ENCODE measurements at regions not wholly inside any gene's neighbourhood (a gene's known extent, or its start where the extent isn't known, plus 50 kb on each side); places are given as distances from the start of the nearest gene placed in this dataset.

DNA sequence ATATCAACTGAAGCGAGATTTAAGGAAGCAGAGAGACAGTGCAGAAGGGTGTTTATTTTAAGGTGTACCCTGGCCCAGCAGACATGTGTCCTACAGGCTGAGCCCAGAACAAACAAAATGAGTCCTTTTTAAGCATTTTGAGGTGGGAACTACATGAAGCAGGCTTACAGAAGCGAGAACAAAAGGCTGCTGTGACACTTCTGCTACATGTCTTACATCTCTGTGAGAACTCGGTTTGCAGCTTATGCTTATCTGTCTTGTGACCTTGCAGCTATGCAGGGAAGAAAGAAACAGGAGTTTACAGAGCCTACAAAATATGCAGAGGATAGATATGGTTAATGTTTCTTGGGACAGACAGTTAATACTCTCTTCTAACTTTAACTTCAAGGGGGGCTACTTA lies 295.9 kb downstream of the CEMIP2 start:
- H3F3A ChIP-seq (ENCODE audit: low read length, unreplicated experiment): no peaks in the 10 kb centered on the region

DNA sequence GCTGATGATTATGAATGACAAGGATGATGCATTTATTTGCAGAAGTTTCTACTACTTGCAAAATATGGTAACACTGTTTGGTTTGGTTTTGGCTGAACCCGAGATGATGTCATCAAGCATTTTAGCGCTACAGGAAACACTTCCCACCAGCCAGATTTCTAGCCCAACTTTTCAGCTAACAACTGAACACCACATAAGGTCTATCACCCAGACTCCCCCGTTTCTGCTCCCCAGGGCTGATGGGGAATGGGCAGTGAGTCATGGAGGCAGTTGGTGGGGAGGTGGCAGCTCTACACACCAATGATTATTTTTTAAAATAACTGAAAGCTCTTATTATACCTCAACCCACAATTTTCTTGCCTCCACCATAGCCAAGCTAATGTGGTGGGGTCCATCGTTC lies 302.9 kb downstream of the CEMIP2 start:
- no peaks in the 10 kb centered on the region for H4K20me1 ChIP-seq (ENCODE audit: low read length)
- ATAC-seq (no peak), DNase-seq (no peak)
- H2AFZ ChIP-seq (ENCODE audit: low read length): no peak overlapping the region
- intact Hi-C loops (cut with micrococcal nuclease): no loop called here
- no peaks in the 10 kb centered on the region for H3K4me1 ChIP-seq (ENCODE audit: insufficient read depth, low read length)
- ChIA-PET POLR2A (ENCODE audit: unreplicated experiment) (no interaction called here), CTCF (no interaction called here)
- H3K4me2 ChIP-seq (ENCODE audit: low read length): no peak overlapping the region
- no TSS peak for BruUV-seq (replicated peaks)
- no peak overlapping the region for H3K9ac ChIP-seq (ENCODE audit: low read length)
- H3K27me3 ChIP-seq (ENCODE audit: low read length): no peaks in the 10 kb centered on the region
- no peaks in the 10 kb centered on the region for H3K9me3 ChIP-seq (ENCODE audit: low read length)
- no peaks in the 10 kb centered on the region for H3K9me2 ChIP-seq (replicated peaks; ENCODE audit: low read length)
- H3F3A ChIP-seq (ENCODE audit: low read length, unreplicated experiment): no peaks in the 10 kb centered on the region
- no peak overlapping the region for H3K27ac ChIP-seq (ENCODE audit: low read length)
- no peaks in the 10 kb centered on the region for H3K79me2 ChIP-seq (ENCODE audit: low read length)
- TF ChIP-seq, protein P1, sequence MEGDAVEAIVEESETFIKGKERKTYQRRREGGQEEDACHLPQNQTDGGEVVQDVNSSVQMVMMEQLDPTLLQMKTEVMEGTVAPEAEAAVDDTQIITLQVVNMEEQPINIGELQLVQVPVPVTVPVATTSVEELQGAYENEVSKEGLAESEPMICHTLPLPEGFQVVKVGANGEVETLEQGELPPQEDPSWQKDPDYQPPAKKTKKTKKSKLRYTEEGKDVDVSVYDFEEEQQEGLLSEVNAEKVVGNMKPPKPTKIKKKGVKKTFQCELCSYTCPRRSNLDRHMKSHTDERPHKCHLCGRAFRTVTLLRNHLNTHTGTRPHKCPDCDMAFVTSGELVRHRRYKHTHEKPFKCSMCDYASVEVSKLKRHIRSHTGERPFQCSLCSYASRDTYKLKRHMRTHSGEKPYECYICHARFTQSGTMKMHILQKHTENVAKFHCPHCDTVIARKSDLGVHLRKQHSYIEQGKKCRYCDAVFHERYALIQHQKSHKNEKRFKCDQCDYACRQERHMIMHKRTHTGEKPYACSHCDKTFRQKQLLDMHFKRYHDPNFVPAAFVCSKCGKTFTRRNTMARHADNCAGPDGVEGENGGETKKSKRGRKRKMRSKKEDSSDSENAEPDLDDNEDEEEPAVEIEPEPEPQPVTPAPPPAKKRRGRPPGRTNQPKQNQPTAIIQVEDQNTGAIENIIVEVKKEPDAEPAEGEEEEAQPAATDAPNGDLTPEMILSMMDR (conservative IDR thresholded peaks at IDR 0.05; ENCODE audit: low read depth, low read length): no peak
- TF ChIP-seq EZH2 (IDR thresholded peaks at IDR 0.05; ENCODE audit: low read length, unreplicated experiment) (no peak), EZH2phosphoT487 (IDR thresholded peaks at IDR 0.05; ENCODE audit: borderline replicate concordance, low read length) (no peak)
- H3K4me3 ChIP-seq (ENCODE audit: low read length): no peak overlapping the region
- H3K36me3 ChIP-seq (ENCODE audit: low read depth, low read length): no peaks in the 10 kb centered on the region

More for the DNA sequence above, 295.9 kb downstream of the CEMIP2 start:
- BruUV-seq (replicated peaks): no TSS peak
- CTCF ChIA-PET: no interaction called here
- Histone ChIP-seq H3K9ac (ENCODE audit: low read length) (no peak overlapping the region), H3K9me3 (ENCODE audit: low read length) (no peaks in the 10 kb centered on the region), H3K36me3 (ENCODE audit: low read depth, low read length) (no peaks in the 10 kb centered on the region), H3K4me1 (ENCODE audit: insufficient read depth, low read length) (no peaks in the 10 kb centered on the region), H3K9me2 (replicated peaks; ENCODE audit: low read length) (no peaks in the 10 kb centered on the region), H3K27me3 (ENCODE audit: low read length) (peaks cover 35% of the 10 kb centered on the region), H2AFZ (ENCODE audit: low read length) (no peak overlapping the region), H3K79me2 (ENCODE audit: low read length) (no peaks in the 10 kb centered on the region), H4K20me1 (ENCODE audit: low read length) (no peaks in the 10 kb centered on the region), H3K27ac (ENCODE audit: low read length) (no peak overlapping the region), H3K4me2 (ENCODE audit: low read length) (no peak overlapping the region), H3K4me3 (ENCODE audit: low read length) (no peak overlapping the region)
- no peak for DNase-seq
- no peak for TF ChIP-seq EZH2 (IDR thresholded peaks at IDR 0.05; ENCODE audit: low read length, unreplicated experiment)
- TF ChIP-seq, protein P1 (conservative IDR thresholded peaks at IDR 0.05; ENCODE audit: low read depth, low read length): no peak
- no peak for TF ChIP-seq EZH2phosphoT487 (IDR thresholded peaks at IDR 0.05; ENCODE audit: borderline replicate concordance, low read length)
- intact Hi-C loops (cut with micrococcal nuclease): no loop called here
- POLR2A ChIA-PET (ENCODE audit: unreplicated experiment): no interaction called here
- no peak for ATAC-seq

- no peaks in the 10 kb centered on the region for H3K27me3 ChIP-seq (ENCODE audit: low read length)
- H3K4me3 ChIP-seq (ENCODE audit: low read length): no peak overlapping the region
- H3K79me2 ChIP-seq (ENCODE audit: low read length): no peaks in the 10 kb centered on the region
- ChIA-PET CTCF (no interaction called here), POLR2A (ENCODE audit: unreplicated experiment) (no interaction called here)
- H3F3A ChIP-seq (ENCODE audit: low read length, unreplicated experiment): no peaks in the 10 kb centered on the region
- intact Hi-C loops (cut with micrococcal nuclease): no loop called here
- H3K27ac ChIP-seq (ENCODE audit: low read length): no peak overlapping the region
- no peaks in the 10 kb centered on the region for H4K20me1 ChIP-seq (ENCODE audit: low read length)
- H3K36me3 ChIP-seq (ENCODE audit: low read depth, low read length): no peaks in the 10 kb centered on the region
- no TSS peak for BruUV-seq (replicated peaks)
- no peak overlapping the region for H2AFZ ChIP-seq (ENCODE audit: low read length)
- H3K4me2 ChIP-seq (ENCODE audit: low read length): no peak overlapping the region
- H3K9ac ChIP-seq (ENCODE audit: low read length): no peak overlapping the region
- no peaks in the 10 kb centered on the region for H3K9me2 ChIP-seq (replicated peaks; ENCODE audit: low read length)
- no peak for TF ChIP-seq EZH2 (IDR thresholded peaks at IDR 0.05; ENCODE audit: low read length, unreplicated experiment)
- no peak for TF ChIP-seq EZH2phosphoT487 (IDR thresholded peaks at IDR 0.05; ENCODE audit: borderline replicate concordance, low read length)
- TF ChIP-seq, protein P1 (conservative IDR thresholded peaks at IDR 0.05; ENCODE audit: low read depth, low read length): no peak
- H3K9me3 ChIP-seq (ENCODE audit: low read length): no peaks in the 10 kb centered on the region
- no peak for ATAC-seq
- no peak for DNase-seq
- no peaks in the 10 kb centered on the region; the same call in 1 of the 2 replicates for H3K4me1 ChIP-seq (ENCODE audit: insufficient read depth, low read length)
These were observed 309.2 kb downstream of the CEMIP2 start for GRCh38 chr9:71459082-71459481.

All from PC-3 (cell line).